Mesothelial cell of epicardium (in vitro differentiated cells): ENCODE measurements at regions not wholly inside any gene's neighbourhood (a gene's known extent, or its start where the extent isn't known, plus 50 kb on each side); places are given as distances from the start of the nearest gene placed in this dataset.

Experiments
- DNase-seq, 2 experiments: peaks; one replicate each; pipeline ENCODE4 v3.0.0; 2021; ENCODE audit warnings: low spot score in 2 of 2; ENCODE audit not compliant: unreplicated experiment in 2 of 2
- H3K27ac Mint-ChIP-seq: 2 replicates; pipeline ENCODE4 v1.8.0; 2021; ENCODE audit warnings: mixed read lengths
- H3K27me3 Mint-ChIP-seq: 2 replicates; pipeline ENCODE4 v1.8.0; 2021; ENCODE audit warnings: low read depth, mixed read lengths
- H3K36me3 Mint-ChIP-seq: 2 replicates; pipeline ENCODE4 v1.8.0; 2021; ENCODE audit warnings: mixed read lengths
- H3K4me1 Mint-ChIP-seq: 2 replicates; pipeline ENCODE4 v1.8.0; 2021; ENCODE audit warnings: mixed read lengths
- H3K4me3 Mint-ChIP-seq: 2 replicates; pipeline ENCODE4 v1.8.0; 2021; ENCODE audit warnings: mild to moderate bottlenecking, moderate library complexity, mixed read lengths
- H3K9me3 Mint-ChIP-seq: 2 replicates; pipeline ENCODE4 v1.8.0; 2021; ENCODE audit warnings: mixed read lengths
- TF ChIP-seq, protein P1 (sequence below): fragments of 200-600 bp; sonication (generic); IDR thresholded peaks from one replicate; pipeline ENCODE4 v1.5.0; 2021; ENCODE audit warnings: antibody characterized with exemption; ENCODE audit not compliant: unreplicated experiment

DNA sequence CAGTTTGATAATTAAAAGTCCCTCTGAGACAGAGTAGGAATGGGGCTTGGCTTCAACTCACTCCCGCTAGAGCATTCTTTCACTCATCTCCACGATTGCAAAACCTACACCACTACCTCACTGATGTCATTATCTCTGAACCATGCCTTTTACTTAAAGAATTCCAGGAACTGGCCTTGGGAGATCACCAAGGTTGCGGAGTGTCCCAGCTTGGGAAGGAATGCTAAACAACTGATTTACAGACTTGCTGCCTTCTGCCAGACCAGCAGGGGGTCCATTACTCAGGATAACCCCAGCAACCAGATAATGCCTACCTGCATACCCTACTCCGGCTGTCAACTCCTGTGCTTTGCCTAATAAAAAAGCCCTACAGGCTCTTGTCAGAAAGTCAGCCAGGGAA is 102.2 kb upstream of the RALGAPA2 start:
- Mint-ChIP-seq H3K4me1 (peaks cover 12% of the 10 kb centered on the region), H3K27me3 (peaks cover 2% of the 10 kb centered on the region), H3K4me3 (no peak overlapping the region), H3K9me3 (peaks cover 3% of the 10 kb centered on the region), H3K27ac (no peak overlapping the region), H3K36me3 (no peaks in the 10 kb centered on the region)
- TF ChIP-seq, protein P1, sequence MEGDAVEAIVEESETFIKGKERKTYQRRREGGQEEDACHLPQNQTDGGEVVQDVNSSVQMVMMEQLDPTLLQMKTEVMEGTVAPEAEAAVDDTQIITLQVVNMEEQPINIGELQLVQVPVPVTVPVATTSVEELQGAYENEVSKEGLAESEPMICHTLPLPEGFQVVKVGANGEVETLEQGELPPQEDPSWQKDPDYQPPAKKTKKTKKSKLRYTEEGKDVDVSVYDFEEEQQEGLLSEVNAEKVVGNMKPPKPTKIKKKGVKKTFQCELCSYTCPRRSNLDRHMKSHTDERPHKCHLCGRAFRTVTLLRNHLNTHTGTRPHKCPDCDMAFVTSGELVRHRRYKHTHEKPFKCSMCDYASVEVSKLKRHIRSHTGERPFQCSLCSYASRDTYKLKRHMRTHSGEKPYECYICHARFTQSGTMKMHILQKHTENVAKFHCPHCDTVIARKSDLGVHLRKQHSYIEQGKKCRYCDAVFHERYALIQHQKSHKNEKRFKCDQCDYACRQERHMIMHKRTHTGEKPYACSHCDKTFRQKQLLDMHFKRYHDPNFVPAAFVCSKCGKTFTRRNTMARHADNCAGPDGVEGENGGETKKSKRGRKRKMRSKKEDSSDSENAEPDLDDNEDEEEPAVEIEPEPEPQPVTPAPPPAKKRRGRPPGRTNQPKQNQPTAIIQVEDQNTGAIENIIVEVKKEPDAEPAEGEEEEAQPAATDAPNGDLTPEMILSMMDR = no peak
- no peak for DNase-seq

DNA sequence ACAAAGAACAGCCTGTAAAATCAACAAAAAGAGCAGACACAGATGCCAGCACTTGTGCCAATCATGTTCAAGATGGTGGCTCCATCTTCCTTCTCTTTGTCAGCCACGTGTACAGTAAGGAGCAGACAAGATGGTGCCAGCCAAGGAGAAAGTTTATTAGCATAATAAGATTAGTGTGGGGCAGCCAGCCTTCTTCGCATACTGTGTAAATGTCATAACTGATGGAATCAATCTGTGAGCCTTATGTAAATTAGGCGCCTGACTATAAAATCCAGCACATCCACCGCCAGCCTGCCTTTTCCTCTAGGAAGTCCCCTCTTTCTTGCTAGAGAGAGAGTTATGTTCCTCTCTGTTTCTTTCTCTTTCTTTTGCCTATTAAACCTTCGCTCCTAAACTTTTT is 99.7 kb upstream of the RALGAPA2 start:
- peaks cover 6% of the 10 kb centered on the region for H3K27me3 Mint-ChIP-seq
- TF ChIP-seq, protein P1 = no peak
- peaks cover 3% of the 10 kb centered on the region for H3K9me3 Mint-ChIP-seq
- no peak overlapping the region for H3K27ac Mint-ChIP-seq
- no peak overlapping the region for H3K4me3 Mint-ChIP-seq
- peaks cover 12% of the 10 kb centered on the region for H3K4me1 Mint-ChIP-seq
- H3K36me3 Mint-ChIP-seq = no peaks in the 10 kb centered on the region
- DNase-seq = no peak

DNA sequence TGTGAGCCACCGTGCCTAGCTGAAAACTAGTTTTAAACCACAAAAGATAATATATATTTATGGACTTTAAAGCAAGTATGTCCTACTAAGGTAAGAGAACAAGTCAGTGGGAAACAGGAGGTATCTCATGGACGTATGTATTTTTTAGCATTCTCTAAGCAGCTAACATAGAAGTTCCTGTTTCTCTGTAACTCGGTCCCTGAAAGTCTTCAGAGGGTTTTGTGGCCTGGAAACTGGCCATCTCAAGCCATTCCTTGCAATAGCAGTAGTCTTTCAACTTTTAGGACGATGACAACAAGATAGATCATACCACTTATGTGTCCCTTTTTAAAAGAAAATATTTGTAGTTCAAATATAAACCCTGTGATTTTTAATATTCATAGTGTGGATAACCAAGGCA is 95.6 kb upstream of the RALGAPA2 start:
- Mint-ChIP-seq H3K36me3 (no peaks in the 10 kb centered on the region), H3K4me1 (peaks cover 7% of the 10 kb centered on the region), H3K27ac (no peak overlapping the region), H3K27me3 (peaks cover 6% of the 10 kb centered on the region), H3K9me3 (peaks cover 3% of the 10 kb centered on the region), H3K4me3 (no peak overlapping the region)
- DNase-seq = no peak
- TF ChIP-seq, protein P1 = no peak

DNA sequence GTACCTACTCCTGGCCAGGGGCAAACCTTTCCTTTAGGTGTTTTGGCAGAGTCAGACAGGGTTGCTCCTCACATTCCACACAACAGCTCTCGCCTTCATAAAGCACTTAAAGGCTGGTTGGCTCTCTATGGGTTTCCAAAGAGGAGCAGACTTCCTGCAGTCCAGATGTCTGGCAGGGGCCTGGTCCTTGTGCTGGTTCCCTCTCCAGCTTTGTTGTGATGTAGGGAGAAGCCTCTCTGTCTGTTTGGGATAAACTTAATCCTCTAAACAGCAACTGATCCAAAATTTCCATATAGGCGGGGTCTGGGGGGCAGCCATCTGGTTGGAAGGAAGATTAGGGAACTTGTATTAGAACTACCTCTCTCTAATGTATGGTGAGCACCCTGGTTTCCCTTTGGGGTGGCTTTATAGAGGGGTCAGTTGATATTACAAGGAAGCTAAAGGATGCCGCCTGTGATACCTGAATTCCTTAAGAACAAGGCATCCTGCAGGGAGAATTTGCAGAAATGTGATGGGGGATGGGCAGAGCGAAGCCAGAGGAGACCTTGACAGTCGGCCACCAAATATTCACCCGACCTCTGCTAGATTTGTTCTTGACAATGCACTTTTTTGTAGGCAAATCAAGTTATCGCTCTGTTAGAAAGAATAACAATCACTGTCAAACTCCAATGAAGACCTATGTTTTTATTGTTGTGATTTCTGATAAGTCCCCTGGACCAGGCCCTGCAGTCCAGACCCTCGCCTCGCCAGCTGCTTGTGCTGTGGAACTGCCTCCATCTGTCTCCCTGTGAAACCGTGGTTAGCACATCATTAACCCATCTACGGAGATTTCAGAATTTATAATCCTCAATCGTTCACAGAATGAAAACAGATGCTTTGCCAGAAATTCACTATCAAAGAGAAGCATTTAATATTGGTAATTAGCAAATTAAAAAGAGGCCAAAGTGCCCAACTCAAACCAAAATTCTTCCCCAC is 94.0 kb upstream of the RALGAPA2 start:
- TF ChIP-seq, protein P1 = no peak
- Mint-ChIP-seq H3K27ac (no peak overlapping the region), H3K36me3 (no peaks in the 10 kb centered on the region)

DNA sequence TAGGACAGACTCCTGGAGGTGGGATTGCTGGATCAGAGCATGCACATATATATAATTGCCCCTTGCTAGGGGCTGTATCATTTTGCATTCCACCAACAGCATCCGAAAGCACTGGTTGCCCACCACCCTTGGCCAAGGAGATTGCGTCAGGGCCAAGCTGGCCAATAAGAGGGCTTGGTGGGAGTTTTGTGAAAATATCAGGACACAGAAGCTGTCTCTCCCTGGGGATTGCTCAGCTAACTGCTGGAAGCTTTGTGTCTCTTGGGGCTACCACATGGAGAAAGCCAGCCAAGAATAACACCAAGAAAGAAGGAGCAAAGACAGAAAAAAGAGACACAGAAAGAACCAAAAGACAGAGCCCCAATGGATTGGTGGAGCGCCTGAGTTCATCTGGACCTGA is 90.6 kb upstream of the RALGAPA2 start:
- Mint-ChIP-seq H3K36me3 (no peaks in the 10 kb centered on the region), H3K4me1 (peaks cover 7% of the 10 kb centered on the region), H3K27me3 (peaks cover 2% of the 10 kb centered on the region), H3K9me3 (no peaks in the 10 kb centered on the region), H3K27ac (no peak overlapping the region), H3K4me3 (no peak overlapping the region)
- TF ChIP-seq, protein P1 = no peak
- no peak for DNase-seq

More for the DNA sequence above, 94.0 kb upstream of the RALGAPA2 start:
- Mint-ChIP-seq H3K27me3 (peaks cover 6% of the 10 kb centered on the region), H3K9me3 (peaks cover 2% of the 10 kb centered on the region), H3K4me1 (peaks cover 7% of the 10 kb centered on the region), H3K4me3 (no peak overlapping the region)
- DNase-seq = no peak
